ENCODE measurements at regions not wholly inside any gene's neighbourhood (a gene's known extent, or its start where the extent isn't known, plus 50 kb on each side); places are given as distances from the start of the nearest gene placed in this dataset.
"Not testable (repeated sequence)": the region's sequence is repeated elsewhere in the genome, so short reads cannot be mapped to it uniquely, and the experiment has no call there.

GRCh38 chrX:120752431-120753082 lies 122.7 kb upstream of the C1GALT1C1 start:
- DNase-seq (ENCODE audit: low read depth): no peak

GRCh38 chrX:120751683-120752082 lies 121.8 kb upstream of the C1GALT1C1 start:
- DNase-seq (ENCODE audit: low read depth): no peak

- no peak for DNase-seq (ENCODE audit: low read depth)
Measured at GRCh38 chrX:120750381-120750780, 120.5 kb upstream of the C1GALT1C1 start.

- no peak for DNase-seq (ENCODE audit: low read depth)
Measured at GRCh38 chrX:120749141-120749846, 119.4 kb upstream of the C1GALT1C1 start.

GRCh38 chrX:120746153-120746552 lies 116.3 kb upstream of the C1GALT1C1 start:
- no peak for DNase-seq (ENCODE audit: low read depth)

GRCh38 chrX:120742946-120743665 lies 113.3 kb upstream of the C1GALT1C1 start:
- DNase-seq (ENCODE audit: low read depth): no peak

- DNase-seq (ENCODE audit: low read depth): no peak
Measured at GRCh38 chrX:120741452-120741851, 111.6 kb upstream of the C1GALT1C1 start.

GRCh38 chrX:120740072-120740471 lies 110.2 kb upstream of the C1GALT1C1 start:
- no peak for DNase-seq (ENCODE audit: low read depth)

- no peak for DNase-seq (ENCODE audit: low read depth)
Measured at GRCh38 chrX:120739300-120739699, 109.4 kb upstream of the C1GALT1C1 start.

- DNase-seq (ENCODE audit: low read depth): peak; percentile 67
Measured at GRCh38 chrX:120736989-120737388, 107.1 kb upstream of the C1GALT1C1 start.

- no peak for DNase-seq (ENCODE audit: low read depth)
Measured at GRCh38 chrX:120735966-120736365, 106.1 kb upstream of the C1GALT1C1 start.

GRCh38 chrX:120732879-120733278 lies 103.0 kb upstream of the C1GALT1C1 start:
- no peak for DNase-seq (ENCODE audit: low read depth)

GRCh38 chrX:120732461-120732860 lies 102.6 kb upstream of the C1GALT1C1 start:
- DNase-seq (ENCODE audit: low read depth): no peak

- no peak for DNase-seq (ENCODE audit: low read depth)
Measured at GRCh38 chrX:120731386-120731785, 101.5 kb upstream of the C1GALT1C1 start.

- not testable (repeated sequence) for DNase-seq (ENCODE audit: low read depth)
Measured at GRCh38 chrX:120729506-120730255, 99.8 kb upstream of the C1GALT1C1 start.

GRCh38 chrX:120727911-120728310 lies 98.1 kb upstream of the C1GALT1C1 start:
- no peak for DNase-seq (ENCODE audit: low read depth)

GRCh38 chrX:120727452-120727851 lies 97.6 kb upstream of the C1GALT1C1 start:
- no peak for DNase-seq (ENCODE audit: low read depth)

GRCh38 chrX:120726294-120726693 lies 96.4 kb upstream of the C1GALT1C1 start:
- DNase-seq (ENCODE audit: low read depth): no peak

- no peak for DNase-seq (ENCODE audit: low read depth)
Measured at GRCh38 chrX:120725874-120726273, 96.0 kb upstream of the C1GALT1C1 start.

- DNase-seq (ENCODE audit: low read depth): no peak
Measured at GRCh38 chrX:120719622-120720021, 89.8 kb upstream of the C1GALT1C1 start.

GRCh38 chrX:120718969-120719368 lies 89.1 kb upstream of the C1GALT1C1 start:
- no peak for DNase-seq (ENCODE audit: low read depth)

GRCh38 chrX:120702337-120702736 lies 72.5 kb upstream of the C1GALT1C1 start:
- DNase-seq (ENCODE audit: low read depth): not testable (repeated sequence)
